Cardiac septum (tissue), 1 donor: ENCODE measurements at regions not wholly inside any gene's neighbourhood (a gene's known extent, or its start where the extent isn't known, plus 50 kb on each side); places are given as distances from the start of the nearest gene placed in this dataset.

Source experiments
- DNase-seq: peaks from one replicate; pipeline ENCODE4 v3.0.0-alpha.2; 2020; ENCODE audit warnings: low spot score
- intact Hi-C: fragments of 100-400 bp; cut with DNase I; formaldehyde crosslinking; loops from one replicate; pipeline ENCODE4 v1.14.0; 2022
- donor health status: DM: no; HTN: no; CAD: no.

DNA sequence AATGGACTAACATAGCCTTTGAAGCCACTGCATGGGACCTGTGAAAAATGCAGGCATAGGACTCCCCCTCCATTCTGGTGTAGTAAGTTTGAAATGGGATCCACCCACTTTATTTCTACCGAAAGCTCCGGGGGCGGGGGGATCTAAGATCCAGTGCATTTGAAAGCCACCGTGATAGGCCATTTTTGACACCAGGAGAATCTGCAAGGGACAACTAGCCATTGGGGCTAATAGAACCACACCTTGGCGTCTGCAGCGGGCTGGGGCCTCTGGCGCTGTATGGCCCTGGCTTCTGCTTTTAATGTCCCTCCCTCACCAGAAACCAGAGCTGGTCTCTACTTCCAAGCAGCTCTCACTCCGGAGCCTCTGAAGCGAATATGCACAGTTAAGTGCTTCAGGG is 60.1 kb upstream of the GPR26 start:
- intact Hi-C loops, result no loop called here
- DNase-seq, result no peak

DNA sequence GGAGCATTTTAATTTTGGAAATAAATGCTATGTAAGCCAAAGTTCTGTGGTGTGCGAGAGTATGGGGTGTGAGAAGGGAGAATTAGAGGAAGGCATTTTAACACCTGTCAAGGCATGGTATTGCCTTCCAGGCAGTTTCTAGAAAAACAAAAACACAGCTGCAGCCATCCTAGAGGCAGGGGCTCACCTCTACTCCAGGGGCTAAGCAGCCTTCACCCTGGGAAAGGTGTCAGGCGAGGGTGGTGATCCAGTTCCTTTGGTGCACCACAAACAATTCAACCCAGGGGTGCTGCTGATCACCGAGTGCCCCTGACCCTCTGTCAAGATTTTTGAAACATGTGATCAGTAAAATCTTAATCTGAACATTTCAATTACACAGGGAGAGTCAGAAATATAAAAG is 59.2 kb upstream of the GPR26 start:
- no peak for DNase-seq
- intact Hi-C loops, result no loop called here

DNA sequence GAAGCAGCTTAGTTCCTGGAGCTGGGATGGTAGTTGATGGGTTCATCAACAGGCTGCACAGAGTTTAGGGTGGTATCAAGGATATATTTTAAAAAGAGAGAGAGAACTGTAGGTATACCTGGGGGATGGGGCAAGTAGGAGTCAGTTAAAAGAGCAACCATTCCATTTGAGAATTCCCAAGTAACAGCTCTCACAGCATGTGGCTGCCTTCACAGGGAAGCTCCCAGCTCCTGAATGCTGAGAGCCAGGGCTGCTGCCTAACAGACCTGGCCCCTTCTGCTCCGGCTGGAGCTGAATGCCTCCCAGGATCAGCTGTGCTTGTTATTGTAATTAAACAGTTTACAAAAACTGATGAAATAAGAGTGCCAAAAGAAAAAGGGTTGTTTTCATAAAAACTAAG is 58.8 kb upstream of the GPR26 start:
- no peak for DNase-seq
- intact Hi-C loops, result no loop called here

DNA sequence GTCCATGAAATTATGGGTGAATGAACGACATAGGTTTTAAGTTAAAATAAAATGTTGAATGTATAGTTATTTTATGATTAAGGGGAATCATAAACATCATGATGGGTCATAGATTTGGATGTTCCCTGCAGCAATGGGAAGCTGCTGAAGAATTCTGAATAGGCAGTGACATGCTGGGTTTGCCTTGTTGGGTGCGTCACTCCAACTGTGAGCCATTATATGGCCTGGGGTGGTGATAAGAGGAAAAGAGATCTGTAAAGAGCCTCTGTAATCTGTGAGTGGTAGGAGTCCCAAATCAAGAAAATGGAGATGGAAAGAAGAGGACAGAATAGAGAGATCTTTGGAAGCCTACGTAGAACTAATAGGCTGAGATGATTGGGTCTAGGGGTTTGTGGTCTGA is 58.1 kb upstream of the GPR26 start:
- DNase-seq, result no peak
- intact Hi-C loops, result no loop called here

DNA sequence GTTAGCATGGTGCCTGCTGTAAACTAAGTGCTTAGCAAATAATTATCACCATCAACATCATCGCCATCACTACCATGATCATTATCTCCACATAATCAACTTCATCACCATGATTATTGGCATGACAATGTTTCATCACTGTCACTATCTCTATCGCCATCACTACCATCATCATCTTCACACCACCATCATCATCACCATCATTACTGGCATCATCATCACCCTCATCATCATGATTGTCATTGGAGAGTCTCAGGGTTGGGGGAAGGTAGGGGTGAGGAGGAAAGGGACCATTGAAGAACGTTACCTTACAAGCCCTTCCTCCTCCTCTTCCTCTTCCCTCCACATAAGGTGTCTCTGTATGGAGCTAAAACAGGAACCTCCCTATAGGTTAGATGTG is 54.9 kb upstream of the GPR26 start:
- DNase-seq, result no peak
- intact Hi-C loops, result no loop called here

DNA sequence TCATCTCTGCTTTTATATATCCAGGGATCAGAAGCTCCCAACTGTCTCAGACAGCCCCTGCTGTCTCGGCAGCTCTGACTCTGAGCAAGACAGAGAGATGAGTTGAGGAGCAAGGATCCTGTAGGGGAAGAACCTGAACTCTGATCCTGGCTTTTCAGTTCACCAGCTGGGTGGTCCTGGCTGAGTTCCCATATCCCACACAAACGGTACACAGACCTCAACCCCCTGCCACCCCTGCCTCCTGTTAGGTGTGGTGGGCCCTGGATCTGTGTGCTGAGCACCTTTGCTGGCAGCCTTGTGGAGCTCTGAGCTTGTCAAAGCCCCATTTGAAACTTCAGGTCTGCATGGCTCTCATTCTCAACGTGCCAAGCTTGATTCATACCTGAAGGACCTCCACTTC is 54.3 kb upstream of the GPR26 start:
- intact Hi-C loops, result no loop called here

DNA sequence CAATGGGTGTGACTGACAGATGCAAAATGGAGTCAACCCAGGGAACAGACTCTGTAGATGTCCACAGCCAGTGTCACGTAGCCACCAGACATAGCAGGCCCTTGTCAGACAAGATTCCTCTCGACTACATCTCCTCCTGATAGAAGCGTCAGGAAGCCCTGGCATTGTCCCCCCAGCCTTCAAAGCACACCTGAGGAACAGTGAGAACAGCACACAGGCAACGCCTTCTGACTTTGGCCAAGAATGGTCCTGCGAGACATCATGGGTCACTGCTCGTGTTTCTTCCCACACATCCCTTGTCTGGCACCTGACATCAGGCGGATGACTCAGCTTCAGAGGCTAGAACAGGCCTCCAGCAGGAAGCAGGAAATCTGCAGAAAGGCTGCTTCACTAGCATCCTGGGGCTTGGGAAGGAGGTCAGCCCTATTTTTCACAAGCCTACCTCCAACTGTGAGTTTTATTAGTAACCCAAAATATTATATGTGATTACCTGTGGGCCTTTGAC is 52.8 kb upstream of the GPR26 start:
- intact Hi-C loops, result no loop called here
- no peak for DNase-seq

More for the DNA sequence above, 54.3 kb upstream of the GPR26 start:
- DNase-seq, result no peak

DNA sequence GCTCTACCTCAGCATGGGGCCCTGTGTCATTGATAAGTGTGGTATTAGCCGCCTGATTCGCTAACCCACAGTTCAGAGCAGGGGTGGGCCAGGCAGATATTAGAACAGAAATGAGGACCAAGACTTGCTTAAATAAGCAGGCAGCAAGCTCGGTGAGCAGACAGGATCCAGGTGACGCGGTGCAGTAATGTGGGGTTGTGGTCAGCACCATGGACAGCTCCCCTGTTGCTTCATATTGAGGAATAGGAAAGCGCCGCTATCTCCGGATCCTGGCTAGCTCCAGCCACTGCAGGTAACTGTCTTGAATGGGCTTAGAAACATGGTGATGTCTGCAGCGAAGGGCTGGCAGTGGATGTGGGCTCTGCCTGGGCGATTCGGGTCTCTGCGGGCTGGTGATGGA is 51.3 kb upstream of the GPR26 start:
- DNase-seq, result peak; percentile 78
- intact Hi-C loops, result no loop called here
